Lower leg skin (tissue), 3 donors: ENCODE measurements at regions not wholly inside any gene's neighbourhood (a gene's known extent, or its start where the extent isn't known, plus 50 kb on each side); places are given as distances from the start of the nearest gene placed in this dataset.

Source experiments
- POLR2A ChIP-seq, 2 donors: fragments of 450-650 bp; IDR thresholded peaks; one replicate each; pipeline ENCODE4 v1.6.1; 2016 to 2017; ENCODE audit warnings: antibody characterized with exemption in 2 of 2, mild to moderate bottlenecking in 1 of 2, moderate library complexity in 1 of 2
- TF ChIP-seq, protein P1 (sequence below), 3 donors: fragments of 450-650 bp; IDR thresholded peaks; one replicate each; pipeline ENCODE4 v1.5.1; 2016; ENCODE audit warnings: antibody characterized with exemption in 3 of 3, mild to moderate bottlenecking in 3 of 3, moderate library complexity in 2 of 3

DNA sequence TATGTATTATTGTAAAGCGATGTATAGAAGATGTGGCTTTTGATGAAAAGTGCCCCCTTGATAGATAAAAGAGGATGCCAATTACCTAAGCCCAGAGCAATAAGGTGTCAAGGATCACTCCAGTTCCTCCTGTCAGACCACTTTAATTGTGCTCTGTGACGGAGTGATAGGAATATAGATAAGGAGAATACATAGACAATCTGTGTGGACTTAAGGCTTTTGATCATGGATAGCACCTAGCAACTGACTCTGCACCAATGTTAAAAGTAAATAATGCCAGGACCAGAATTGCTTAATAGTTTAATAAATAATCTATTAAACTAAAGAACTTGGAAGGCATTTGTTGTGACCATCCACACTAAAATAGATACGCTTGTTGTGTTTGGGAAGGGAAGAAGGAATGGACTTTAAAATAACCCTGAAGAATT, 390.7 kb upstream of the ARGLU1 start:
- no peak for TF ChIP-seq POLR2A (IDR thresholded peaks at IDR 0.05)
- TF ChIP-seq, protein P1, sequence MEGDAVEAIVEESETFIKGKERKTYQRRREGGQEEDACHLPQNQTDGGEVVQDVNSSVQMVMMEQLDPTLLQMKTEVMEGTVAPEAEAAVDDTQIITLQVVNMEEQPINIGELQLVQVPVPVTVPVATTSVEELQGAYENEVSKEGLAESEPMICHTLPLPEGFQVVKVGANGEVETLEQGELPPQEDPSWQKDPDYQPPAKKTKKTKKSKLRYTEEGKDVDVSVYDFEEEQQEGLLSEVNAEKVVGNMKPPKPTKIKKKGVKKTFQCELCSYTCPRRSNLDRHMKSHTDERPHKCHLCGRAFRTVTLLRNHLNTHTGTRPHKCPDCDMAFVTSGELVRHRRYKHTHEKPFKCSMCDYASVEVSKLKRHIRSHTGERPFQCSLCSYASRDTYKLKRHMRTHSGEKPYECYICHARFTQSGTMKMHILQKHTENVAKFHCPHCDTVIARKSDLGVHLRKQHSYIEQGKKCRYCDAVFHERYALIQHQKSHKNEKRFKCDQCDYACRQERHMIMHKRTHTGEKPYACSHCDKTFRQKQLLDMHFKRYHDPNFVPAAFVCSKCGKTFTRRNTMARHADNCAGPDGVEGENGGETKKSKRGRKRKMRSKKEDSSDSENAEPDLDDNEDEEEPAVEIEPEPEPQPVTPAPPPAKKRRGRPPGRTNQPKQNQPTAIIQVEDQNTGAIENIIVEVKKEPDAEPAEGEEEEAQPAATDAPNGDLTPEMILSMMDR (IDR thresholded peaks at IDR 0.05) = no peak
